ENCODE measurements at regions not wholly inside any gene's neighbourhood (a gene's known extent, or its start where the extent isn't known, plus 50 kb on each side); places are given as distances from the start of the nearest gene placed in this dataset.
"Not testable (repeated sequence)": the region's sequence is repeated elsewhere in the genome, so short reads cannot be mapped to it uniquely, and the experiment has no call there.

GRCh38 chr14:105699706-105700105 is 173.3 kb downstream of the TMEM121 start:
- not testable (repeated sequence) for DNase-seq

DNA sequence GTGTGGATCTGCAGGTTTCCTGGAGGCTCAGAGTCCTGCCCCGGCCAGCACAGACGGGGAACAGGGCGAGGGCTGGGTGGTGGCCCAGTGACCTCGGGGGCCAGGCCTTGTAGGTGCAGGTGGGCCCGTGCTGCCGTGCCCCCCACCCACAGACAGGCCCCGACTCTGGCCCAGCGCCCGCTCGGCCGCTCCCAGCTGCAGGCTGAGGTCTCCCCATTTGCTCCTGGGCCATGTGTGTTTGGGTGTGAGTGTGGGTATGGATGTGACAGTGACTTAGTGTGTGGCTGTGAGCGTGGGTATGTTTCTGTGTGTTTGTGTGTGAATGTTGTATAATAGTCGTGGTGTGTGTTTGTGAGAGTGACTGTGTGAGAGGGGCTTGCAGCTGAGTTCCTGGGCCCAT is 173.8 kb downstream of the TMEM121 start:
- not testable (repeated sequence) for DNase-seq

DNA sequence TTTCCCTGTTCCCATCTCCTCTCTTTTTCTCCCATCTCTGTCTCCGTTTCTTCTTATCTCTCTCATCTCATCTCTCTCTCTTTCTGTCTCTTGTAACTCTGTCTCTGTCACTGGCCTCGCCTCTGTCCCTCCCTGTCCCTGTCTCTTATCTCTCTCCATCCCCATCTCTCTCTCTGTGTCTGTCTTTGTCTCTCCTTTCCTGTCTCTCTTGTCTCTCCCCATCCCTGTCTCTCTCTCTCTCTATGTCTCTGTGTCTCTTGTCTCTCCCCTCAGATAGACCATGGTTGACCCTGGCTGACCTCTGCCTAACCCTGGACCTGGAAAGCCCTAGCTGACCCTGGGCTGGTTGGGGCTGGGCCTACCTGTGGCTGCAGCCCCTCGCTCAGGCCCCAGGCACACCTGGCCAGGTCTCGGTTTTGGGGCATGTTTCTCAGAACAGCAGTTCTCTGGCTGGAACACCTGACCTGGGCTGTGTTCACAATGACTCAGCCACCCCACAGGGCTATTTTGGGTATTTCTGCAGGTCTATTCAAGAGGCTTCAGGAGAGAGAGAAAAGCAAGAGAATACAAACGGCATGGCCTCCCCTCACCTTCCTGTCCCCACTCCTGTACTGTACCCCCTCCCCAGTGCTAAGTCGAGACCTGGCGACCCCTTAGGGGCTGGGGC is 174.4 kb downstream of the TMEM121 start:
- DNase-seq: no peak

DNA sequence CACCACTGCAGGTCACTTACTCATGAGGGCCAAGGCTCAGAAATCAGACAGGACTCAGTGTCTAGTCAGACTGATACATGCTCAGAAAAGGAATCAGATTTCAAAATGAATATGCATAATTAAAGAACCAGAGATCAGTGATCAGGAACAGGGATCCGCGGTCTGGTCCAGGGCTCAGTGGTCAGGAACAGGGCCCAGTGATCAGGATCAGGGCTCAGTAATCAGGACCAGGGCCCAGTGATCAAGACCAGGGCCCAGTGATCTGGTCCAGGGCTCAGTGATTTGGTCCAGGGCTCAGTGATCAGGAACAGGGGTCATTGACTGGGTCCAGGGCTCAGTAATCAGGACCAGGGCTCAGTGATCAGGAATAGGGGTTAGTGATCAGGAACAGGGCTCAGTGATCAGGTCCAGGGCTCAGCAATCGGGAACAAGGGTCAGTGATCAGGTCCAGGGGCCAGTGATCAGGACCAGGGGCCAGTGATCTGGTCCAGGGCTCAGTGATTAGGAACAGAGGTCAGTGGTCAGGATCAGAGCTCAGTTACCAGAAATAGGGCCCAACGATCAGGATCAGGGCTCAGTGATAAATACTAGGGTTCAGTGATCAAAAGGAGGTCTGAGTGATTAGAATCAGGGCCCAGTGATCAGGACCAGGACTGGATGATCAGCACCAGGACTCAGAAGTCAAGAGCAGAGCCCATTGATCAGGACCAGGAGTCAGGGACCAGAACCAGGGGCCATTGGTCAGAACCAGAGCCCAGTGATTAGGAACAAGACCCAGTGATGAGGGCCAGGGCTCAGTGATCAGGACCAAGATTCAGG is 175.3 kb downstream of the TMEM121 start:
- DNase-seq: no peak

- no peak for DNase-seq
Observed at GRCh38 chr14:105702275-105702817, 176.0 kb downstream of the TMEM121 start.

GRCh38 chr14:105703044-105703665 is 176.8 kb downstream of the TMEM121 start:
- DNase-seq: not testable (repeated sequence)

- DNase-seq: not testable (repeated sequence)
Observed at GRCh38 chr14:105704091-105704490, 177.7 kb downstream of the TMEM121 start.

- DNase-seq: not testable (repeated sequence)
Observed at GRCh38 chr14:105704492-105704891, 178.1 kb downstream of the TMEM121 start.

DNA sequence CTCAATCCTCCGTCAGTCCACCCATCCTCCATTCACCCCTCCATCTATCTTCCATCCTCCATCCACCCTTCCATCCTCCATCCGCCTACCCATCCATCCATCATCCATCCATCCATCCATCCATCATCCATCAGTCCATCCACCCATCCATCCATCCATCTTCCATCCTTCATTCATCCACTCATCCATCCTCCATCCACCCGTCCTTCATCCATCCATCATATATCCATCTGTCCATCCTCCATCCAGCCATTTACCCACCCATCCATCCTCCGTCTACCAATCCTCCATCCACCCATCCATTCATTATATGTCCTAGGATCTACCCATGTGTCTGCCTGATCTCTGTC is 179.1 kb downstream of the TMEM121 start:
- not testable (repeated sequence) for DNase-seq

- not testable (repeated sequence) for DNase-seq
Observed at GRCh38 chr14:105705862-105706700, 179.7 kb downstream of the TMEM121 start.

- not testable (repeated sequence) for DNase-seq
Observed at GRCh38 chr14:105706701-105707019, 180.3 kb downstream of the TMEM121 start.

GRCh38 chr14:105707099-105707498 is 180.7 kb downstream of the TMEM121 start:
- DNase-seq: not testable (repeated sequence)

DNA sequence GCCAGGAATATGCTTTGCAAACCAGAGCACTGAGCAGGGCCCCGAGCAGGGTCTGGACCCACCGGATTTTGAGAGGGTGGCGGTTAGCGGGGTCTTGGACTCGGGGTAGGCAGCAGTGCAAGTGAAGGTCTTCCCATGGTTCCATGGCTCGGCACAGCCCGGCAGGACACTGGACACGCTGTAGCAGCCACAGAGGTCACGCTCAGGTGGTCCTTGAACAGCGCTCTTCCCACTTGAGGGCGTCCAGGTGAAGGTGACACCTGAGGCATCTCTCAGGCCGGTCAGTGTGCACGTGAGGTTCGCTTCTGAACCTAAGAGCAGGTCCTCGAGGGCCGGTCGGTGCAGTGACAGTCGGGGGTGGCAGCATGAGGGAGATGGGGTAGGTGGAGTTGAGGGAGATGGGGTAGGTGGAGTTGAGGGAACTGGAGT is 181.4 kb downstream of the TMEM121 start:
- DNase-seq: not testable (repeated sequence)

DNA sequence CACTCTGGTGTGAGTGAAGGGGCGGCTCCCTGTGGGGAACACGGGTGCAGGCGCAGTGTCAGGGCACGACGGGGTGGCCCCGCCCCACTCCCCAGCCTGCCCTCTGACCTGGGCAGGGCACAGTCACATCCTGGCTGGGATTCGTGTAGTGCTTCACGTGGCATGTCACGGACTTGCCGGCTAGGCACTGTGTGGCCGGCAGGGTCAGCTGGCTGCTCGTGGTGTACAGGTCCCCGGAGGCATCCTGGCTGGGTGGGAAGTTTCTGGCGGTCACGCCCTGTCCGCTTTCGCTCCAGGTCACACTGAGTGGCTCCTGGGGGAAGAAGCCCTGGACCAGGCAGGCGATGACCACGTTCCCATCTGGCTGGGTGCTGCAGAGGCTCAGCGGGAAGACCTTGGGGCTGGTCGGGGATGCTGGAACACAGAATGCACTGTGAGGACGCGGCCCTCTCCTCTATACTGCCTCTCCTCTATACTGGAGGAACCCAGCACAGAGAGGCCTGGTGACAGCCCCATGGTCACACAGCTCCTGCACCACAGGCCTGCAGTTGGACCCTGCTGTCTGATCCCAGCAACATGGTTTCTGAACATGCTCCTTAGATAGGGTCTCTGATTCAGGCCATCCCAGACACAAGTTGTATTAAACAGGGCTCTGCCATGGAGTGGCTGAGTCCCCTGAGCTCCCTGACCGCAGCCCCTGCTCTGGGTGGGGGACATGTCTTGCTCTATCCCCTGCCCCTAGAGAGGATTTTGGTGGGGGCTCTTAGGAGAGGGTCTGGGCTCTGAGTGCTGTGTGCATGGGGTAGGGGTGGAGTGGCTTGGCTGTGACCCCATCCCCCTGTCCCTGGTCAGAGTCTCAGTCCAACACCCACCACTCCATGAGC is 182.1 kb downstream of the TMEM121 start:
- not testable (repeated sequence) for DNase-seq

- DNase-seq: no peak
Observed at GRCh38 chr14:105709281-105710118, 183.1 kb downstream of the TMEM121 start.

DNA sequence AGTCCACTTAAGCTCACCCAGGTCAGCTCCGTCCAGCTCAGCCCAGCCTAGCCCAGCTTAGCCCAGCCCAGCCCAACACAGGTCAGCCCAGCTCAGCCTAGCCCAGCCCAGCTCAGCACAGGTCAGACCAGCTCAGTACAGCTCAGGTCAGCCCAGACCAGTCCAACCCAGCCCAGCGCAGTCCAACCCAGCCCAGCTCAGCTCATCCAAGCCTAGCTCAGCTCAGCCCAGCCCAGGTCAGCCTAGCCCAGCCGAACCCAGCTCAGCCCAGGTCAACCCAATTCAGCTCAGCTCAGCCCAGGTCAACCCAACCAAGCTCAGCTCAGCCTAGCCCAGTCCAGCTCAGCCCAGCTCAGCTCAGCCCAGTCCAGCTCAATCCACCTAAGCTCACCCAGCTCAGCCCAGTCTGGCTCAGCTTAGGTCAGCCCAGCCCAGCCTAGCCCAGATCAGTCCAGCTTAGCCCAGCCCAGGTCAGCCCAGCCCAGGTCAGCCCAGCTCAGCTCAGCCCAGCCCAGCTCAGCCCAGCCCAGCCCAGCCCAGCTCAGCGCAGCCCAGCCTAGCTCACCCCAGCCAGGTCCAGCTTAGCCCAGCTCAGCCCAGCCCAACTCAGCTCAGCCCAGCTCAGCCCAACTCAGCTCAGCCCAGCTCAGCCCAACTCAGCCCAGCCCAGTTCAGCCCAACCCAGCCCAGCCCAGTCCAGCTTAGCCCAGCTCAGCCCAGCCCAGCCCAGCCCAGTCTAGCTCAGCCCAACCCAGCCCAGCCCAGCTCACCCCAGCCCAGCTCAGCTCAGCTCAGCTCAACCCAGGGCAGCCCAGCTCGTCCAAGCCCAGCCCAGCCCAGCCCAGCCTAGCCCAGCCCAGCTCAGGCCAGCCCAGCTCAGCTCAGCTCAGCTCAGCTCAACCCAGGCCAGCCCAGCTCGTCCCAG is 184.0 kb downstream of the TMEM121 start:
- DNase-seq: no peak

DNA sequence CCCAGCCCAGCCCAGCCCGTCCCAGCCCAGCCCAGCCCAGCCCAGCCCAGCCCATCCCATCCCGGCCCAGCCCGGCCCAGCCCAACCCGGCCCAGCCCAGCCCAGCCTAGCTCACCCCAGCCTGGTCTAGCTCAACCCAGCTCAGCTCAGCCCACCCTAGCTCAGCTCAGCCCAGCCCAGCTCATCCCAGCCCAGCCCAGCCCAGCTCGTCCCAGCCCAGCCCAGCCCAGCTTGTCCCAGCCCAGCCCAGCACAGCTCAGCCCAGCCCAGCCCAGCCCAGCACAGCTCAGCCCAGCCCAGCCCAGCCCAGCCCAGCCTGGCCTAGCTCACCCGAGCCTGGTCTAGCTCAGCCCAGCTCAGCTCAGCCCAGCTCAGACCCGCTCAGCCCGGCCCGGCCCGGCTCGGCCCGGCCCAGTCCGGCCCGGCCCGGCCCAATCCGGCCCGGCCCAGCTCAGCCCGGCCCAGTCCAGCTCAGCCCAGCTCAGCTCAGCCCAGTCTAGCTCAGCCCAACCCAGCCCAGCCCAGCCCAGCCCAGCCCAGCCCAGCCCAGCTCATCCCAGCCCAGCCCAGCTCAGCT is 184.7 kb downstream of the TMEM121 start:
- no peak for DNase-seq

DNA sequence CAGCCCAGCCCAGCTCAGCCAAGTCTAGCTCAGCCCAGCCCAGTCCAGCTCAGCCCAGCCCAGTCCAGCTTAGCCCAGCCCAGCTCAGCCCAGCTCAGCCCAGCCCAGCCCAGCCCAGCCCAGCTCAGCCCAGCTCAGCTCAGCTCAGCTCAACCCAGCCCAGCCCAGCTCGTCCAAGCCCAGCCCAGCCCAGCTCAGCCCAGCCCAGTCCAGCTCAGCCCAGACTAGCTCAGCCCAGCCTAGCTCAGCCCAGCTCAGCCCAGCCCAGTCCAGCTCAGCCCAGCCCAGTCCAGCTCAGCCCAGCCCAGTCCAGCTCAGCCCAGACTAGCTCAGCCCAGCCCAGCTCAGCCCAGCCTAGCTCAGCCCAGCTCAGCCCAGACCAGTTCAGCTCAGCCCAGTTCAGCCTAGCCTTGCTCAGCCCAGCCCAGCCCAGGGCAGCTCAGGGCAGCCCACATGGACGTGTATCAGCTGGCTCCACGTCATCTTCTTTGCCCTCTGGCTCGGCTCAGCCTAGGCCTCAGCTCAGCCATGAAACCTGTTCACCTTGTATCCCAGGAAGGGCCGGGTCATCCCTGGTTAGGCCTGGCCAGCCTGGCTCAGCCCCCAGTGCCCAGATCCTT is 185.6 kb downstream of the TMEM121 start:
- no peak for DNase-seq

DNA sequence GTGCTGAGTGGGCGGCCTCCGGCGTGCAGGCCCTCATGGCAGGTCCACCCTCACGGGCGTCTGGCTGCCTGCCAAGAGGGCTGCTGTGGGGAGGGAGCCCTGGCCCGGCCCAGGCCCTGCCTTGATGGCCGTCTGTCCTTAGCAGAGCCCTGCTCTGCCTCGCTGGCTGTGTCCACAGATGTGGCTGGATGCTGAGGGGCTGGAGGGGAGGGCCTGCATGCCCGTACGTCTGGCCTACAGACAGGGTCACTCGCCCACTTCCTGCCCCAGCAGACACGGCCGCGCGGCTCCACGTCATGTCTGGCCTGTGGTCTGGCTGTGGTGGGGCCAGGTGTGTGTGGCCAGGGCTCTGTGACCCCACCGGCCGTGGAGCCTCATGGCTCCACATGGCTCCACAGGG is 186.3 kb downstream of the TMEM121 start:
- DNase-seq: not testable (repeated sequence)
